ENCODE measurements at regions not wholly inside any gene's neighbourhood (a gene's known extent, or its start where the extent isn't known, plus 50 kb on each side); places are given as distances from the start of the nearest gene placed in this dataset.
"Not testable (repeated sequence)": the region's sequence is repeated elsewhere in the genome, so short reads cannot be mapped to it uniquely, and the experiment has no call there.

DNA sequence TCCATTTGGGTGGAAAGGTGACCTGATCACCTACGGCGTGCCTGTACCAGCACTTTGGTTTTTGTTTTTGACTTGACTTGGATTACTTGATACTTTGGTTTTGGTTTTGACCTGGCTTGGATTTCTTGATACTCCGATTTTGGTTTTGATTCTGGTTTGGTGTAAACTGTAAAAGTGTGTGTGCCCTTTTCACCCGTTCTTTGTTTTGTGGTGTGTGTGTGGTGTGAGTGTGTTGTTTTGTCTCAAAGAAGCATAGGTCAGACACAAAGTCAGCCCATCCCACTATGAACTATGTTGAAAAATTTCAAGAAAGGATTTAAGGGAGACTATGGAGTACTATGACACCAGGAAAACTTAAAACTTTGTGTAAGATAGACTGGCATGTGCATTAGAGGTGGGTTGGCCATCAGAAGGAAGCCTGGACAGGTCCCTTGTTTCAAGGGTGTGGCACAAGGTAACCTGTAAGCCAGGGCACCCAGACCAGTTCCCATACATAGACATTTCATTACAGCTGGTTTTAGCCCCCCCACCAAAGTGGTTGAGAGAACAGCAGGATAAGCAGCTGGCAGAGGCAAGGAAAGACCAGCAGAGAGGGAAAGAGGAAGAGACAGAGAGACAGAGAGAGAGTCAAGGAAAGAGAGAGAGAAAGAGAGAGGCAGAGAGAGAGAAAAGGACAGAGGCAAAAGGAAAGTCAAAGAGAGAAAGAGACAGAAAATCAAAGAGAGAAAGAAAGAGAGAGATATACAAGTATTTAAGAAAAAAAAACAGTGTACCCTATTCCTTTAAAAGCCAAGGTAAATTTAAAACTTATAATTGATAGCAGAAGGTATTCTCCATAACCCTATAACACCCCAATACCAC, 187.9 kb upstream of the NDUFV2 start:
- H3K4me1 ChIP-seq (ENCODE audit: insufficient read depth, low read length); H3K4me3 Mint-ChIP-seq (ENCODE audit: unreplicated experiment); H3K9ac ChIP-seq (ENCODE audit: low read length); H3K4me3 ChIP-seq (ENCODE audit: insufficient read depth, low read depth, low read length); H3K79me2 ChIP-seq (ENCODE audit: insufficient read depth, low read length); H4K20me1 ChIP-seq (ENCODE audit: insufficient read depth, low read length); H3K4me1 Mint-ChIP-seq (ENCODE audit: low read depth, unreplicated experiment); H3K27ac Mint-ChIP-seq (ENCODE audit: unreplicated experiment); H3K36me3 ChIP-seq (ENCODE audit: insufficient read depth, low read length); H2AFZ ChIP-seq (ENCODE audit: low read depth, low read length); FAIRE-seq; H3K27ac ChIP-seq (ENCODE audit: low read depth, low read length); H3K36me3 Mint-ChIP-seq (ENCODE audit: low read depth, unreplicated experiment); H3K4me2 ChIP-seq (ENCODE audit: low read length); H3K9me3 Mint-ChIP-seq (ENCODE audit: unreplicated experiment); H3K27me3 ChIP-seq (ENCODE audit: insufficient read depth, low read length); DNase-seq (ENCODE audit: low read depth); H3K9me3 ChIP-seq (ENCODE audit: insufficient read depth, low read depth, low read length); H3K27me3 Mint-ChIP-seq (ENCODE audit: low read depth, unreplicated experiment): not testable (repeated sequence)

DNA sequence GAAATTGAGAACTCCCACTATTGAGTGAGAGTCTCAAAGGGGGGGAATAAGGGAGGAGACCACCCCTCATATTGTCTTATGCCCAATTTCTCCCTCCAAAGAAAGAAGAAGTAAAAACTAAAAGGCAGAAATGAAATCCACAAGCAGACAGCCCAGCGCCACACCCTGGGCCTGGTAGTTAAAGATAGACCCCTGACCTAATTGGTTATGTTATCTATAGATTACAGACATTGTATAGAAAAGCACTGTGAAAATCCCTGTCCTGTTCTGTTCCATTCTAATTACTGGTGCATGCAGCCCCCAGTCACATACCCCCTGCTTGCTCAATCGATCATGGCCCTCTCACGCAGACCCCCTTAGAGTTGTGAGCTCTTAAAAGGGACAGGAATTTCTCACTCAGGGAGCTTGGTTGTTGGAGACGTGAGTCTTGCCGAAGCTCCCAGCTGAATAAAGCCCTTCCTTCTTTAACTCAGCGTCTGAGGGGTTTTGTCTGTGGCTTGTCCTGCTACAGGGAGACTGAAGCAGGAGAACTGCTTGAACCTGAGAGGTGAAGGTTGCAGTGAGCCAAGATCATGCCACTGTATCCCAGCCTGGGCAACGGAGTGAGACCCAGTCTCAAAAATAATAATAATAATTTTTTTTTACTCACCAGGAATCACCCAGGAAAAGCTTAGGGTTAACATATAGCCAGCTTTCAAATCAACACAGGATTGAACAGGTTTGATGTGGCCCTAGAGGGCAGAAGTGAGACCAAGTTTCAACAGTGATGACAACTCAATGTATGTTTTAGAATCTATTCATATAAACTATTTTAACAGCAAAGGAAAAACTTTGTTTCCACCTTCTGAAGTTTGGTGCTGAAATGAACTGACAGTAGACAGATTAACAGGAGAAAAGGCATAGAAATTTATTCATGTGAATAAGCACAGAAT, 181.4 kb upstream of the NDUFV2 start:
- not testable (repeated sequence) for H2AFZ ChIP-seq (ENCODE audit: low read depth, low read length); H3K9ac ChIP-seq (ENCODE audit: low read length); H3K27me3 Mint-ChIP-seq (ENCODE audit: low read depth, unreplicated experiment); H3K9me3 Mint-ChIP-seq (ENCODE audit: unreplicated experiment); DNase-seq (ENCODE audit: low read depth); H3K79me2 ChIP-seq (ENCODE audit: insufficient read depth, low read length); H3K4me2 ChIP-seq (ENCODE audit: low read length); H3K27ac ChIP-seq (ENCODE audit: low read depth, low read length); H3K4me3 Mint-ChIP-seq (ENCODE audit: unreplicated experiment); H3K36me3 ChIP-seq (ENCODE audit: insufficient read depth, low read length); H3K4me1 Mint-ChIP-seq (ENCODE audit: low read depth, unreplicated experiment); H3K4me3 ChIP-seq (ENCODE audit: insufficient read depth, low read depth, low read length); H3K27me3 ChIP-seq (ENCODE audit: insufficient read depth, low read length); H3K27ac Mint-ChIP-seq (ENCODE audit: unreplicated experiment); H3K4me1 ChIP-seq (ENCODE audit: insufficient read depth, low read length); H3K9me3 ChIP-seq (ENCODE audit: insufficient read depth, low read depth, low read length); FAIRE-seq; H4K20me1 ChIP-seq (ENCODE audit: insufficient read depth, low read length); H3K36me3 Mint-ChIP-seq (ENCODE audit: low read depth, unreplicated experiment)

DNA sequence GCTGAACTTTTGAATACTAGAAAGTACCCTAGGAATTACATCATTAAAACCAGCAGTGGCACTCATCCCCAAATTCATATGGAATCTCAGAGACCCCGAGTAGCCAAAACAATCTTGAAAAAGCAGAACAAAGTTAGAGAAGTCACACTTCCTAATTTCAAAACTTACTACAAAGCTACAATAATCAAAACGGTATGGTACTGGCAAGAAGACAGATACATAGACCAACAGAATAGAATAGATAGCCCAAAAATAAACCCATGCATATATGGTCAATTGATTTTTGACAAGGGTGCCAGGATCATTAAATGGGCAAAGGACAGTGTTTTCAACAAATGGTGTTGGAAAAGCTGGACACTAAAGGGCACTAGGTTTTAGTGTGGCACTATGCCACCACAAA, 176.0 kb upstream of the NDUFV2 start:
- no peak overlapping the region for H3K4me3 ChIP-seq (ENCODE audit: insufficient read depth, low read depth, low read length)
- H3K9me3 ChIP-seq (ENCODE audit: insufficient read depth, low read depth, low read length), result peaks cover 16% of the 10 kb centered on the region
- H3K36me3 ChIP-seq (ENCODE audit: insufficient read depth, low read length), result no peaks in the 10 kb centered on the region
- FAIRE-seq, result no peak
- Mint-ChIP-seq H3K9me3 (ENCODE audit: unreplicated experiment) (peaks cover 32% of the 10 kb centered on the region), H3K4me3 (ENCODE audit: unreplicated experiment) (no peak overlapping the region), H3K36me3 (ENCODE audit: low read depth, unreplicated experiment) (peaks cover 5% of the 10 kb centered on the region), H3K4me1 (ENCODE audit: low read depth, unreplicated experiment) (no peaks in the 10 kb centered on the region), H3K27ac (ENCODE audit: unreplicated experiment) (no peak overlapping the region), H3K27me3 (ENCODE audit: low read depth, unreplicated experiment) (no peaks in the 10 kb centered on the region)
- no peak overlapping the region for H2AFZ ChIP-seq (ENCODE audit: low read depth, low read length)
- no peaks in the 10 kb centered on the region for H3K79me2 ChIP-seq (ENCODE audit: insufficient read depth, low read length)
- no peaks in the 10 kb centered on the region for H3K27me3 ChIP-seq (ENCODE audit: insufficient read depth, low read length)
- H3K4me2 ChIP-seq (ENCODE audit: low read length), result no peak overlapping the region
- no peak for DNase-seq (ENCODE audit: low read depth)
- H4K20me1 ChIP-seq (ENCODE audit: insufficient read depth, low read length), result no peaks in the 10 kb centered on the region
- H3K9ac ChIP-seq (ENCODE audit: low read length), result no peak overlapping the region
- no peaks in the 10 kb centered on the region for H3K4me1 ChIP-seq (ENCODE audit: insufficient read depth, low read length)
- H3K27ac ChIP-seq (ENCODE audit: low read depth, low read length), result no peak overlapping the region
- no peak for TF ChIP-seq EZH2 (IDR thresholded peaks at IDR 0.05; ENCODE audit: insufficient read depth, low read length)
- TF ChIP-seq, protein P1, sequence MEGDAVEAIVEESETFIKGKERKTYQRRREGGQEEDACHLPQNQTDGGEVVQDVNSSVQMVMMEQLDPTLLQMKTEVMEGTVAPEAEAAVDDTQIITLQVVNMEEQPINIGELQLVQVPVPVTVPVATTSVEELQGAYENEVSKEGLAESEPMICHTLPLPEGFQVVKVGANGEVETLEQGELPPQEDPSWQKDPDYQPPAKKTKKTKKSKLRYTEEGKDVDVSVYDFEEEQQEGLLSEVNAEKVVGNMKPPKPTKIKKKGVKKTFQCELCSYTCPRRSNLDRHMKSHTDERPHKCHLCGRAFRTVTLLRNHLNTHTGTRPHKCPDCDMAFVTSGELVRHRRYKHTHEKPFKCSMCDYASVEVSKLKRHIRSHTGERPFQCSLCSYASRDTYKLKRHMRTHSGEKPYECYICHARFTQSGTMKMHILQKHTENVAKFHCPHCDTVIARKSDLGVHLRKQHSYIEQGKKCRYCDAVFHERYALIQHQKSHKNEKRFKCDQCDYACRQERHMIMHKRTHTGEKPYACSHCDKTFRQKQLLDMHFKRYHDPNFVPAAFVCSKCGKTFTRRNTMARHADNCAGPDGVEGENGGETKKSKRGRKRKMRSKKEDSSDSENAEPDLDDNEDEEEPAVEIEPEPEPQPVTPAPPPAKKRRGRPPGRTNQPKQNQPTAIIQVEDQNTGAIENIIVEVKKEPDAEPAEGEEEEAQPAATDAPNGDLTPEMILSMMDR (IDR thresholded peaks at IDR 0.05; ENCODE audit: insufficient read depth, low read depth, low read length), result no peak
